8988T (cell line): ENCODE measurements at regions not wholly inside any gene's neighbourhood (a gene's known extent, or its start where the extent isn't known, plus 50 kb on each side); places are given as distances from the start of the nearest gene placed in this dataset.

Source experiments
- DNase-seq: peaks from one replicate; pipeline ENCODE4 v3.0.0; 2011

DNA sequence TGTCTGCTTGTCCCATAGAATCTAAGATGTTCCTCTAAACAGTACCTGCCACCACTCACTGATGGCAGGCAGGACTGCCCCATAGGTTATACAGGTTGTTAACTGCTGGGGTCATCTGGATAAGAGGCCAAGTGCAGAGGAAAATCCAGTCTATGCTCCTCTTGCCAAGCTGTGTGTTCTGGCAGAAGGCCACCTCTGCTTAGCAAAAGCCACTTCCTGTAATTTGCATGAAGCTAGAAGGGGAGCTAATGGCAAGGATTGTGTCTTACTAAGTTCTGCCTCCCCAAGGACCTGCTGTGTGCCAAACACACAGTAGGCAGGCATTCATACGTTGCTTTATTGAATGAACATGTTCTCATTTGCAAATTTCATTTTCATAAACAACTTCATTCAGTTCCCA lies 445.4 kb downstream of the BCL11B start:
- no peak for DNase-seq

DNA sequence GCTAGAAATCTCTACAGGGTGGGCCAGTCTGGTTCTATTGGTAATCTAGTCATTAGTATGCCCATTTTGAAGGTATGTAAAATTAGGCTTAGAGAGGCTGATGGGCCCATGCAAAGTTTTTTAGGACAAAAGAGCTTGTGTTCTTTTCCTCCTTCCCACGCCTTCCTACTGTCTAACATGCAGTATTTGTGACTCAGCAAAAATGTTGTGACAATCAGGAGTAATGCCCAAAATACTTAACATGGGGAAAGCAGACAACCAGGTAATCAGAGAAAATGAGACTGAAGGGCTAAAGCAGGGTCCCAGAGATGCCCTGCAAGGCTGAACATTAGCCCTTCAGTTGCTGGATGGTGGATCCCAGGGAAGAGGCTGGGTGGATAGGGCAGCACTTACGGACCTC lies 437.9 kb downstream of the BCL11B start:
- no peak for DNase-seq

DNA sequence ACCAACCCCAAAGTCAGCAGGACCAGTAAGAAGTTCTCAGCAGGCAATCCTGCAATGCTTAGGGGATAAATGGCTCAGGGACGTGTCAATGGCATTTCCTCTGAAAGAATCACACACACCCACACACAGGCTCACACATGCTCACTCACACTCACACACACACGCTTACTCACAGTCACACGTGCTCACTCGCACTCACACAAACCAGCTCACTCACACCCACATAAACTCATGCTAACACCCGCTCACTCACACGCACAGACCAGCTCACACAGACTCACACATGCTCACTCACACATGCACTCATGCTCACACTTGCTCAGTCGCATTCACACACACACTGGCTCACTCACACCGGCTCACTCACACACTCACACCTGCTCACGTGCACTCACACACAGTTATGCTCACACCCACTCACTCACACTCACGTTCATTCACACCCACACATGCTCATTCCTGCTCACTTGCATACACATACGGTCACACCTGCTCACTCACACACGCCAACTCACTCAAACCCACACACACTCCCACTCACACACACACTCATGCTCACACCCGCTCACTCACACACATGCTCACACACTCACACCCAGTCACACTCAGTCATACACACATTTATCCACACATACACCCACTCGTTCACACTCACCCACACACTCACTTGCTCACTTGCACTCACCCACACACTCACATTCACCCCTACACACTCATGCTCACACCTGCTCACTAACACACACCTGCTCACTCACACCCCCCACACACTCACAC lies 436.8 kb downstream of the BCL11B start:
- no peak for DNase-seq

DNA sequence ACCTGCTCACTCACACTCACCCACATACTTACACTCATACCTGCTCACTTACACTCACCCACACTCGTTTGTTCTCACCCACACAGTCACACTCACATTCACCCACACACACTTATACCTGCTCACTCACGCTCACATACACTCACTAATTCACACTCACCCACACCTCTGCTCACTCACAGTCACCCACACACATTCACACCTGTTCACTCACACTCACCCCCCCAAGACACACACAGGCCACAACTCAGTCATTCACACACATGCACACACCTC lies 436.2 kb downstream of the BCL11B start:
- DNase-seq, result no peak

DNA sequence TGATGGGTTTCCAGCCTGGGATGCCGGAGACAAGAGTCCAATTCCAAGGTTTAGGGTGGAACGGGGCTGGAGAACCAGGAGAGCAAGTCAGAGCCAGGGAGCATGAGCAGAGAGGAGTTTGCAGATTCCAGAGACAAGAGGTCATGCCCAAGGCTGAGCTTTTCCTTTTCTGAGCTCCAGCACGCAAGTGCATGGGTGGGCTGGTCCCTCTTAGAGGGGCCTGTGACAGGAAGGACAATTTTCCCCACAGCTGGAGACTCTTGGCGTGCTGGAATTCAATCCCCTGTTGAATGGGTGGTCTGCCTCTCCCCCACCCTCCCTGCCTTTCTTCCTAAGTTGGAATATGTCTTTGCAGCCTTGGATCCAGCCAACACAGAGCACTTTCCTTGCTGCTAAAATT lies 431.9 kb downstream of the BCL11B start:
- DNase-seq, result no peak

DNA sequence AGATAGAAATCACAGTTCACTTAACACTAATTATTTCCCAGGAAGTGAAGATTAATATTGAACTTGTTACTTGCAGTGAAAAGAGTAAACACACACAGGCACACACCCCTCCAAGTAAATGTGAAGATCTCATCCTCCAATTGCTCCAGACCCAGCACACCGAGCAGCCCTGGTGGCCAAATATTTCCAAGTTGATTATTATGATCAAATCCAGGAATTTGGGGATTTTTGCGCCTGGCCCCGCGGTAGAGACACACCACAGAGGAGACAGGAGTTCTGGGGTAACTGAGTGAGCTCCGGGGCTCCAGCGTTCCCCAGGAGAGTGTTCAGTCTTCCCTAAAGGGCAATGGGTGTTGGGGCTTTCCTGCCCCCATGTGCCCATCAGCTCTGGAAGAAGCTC lies 431.5 kb downstream of the BCL11B start:
- DNase-seq, result no peak

DNA sequence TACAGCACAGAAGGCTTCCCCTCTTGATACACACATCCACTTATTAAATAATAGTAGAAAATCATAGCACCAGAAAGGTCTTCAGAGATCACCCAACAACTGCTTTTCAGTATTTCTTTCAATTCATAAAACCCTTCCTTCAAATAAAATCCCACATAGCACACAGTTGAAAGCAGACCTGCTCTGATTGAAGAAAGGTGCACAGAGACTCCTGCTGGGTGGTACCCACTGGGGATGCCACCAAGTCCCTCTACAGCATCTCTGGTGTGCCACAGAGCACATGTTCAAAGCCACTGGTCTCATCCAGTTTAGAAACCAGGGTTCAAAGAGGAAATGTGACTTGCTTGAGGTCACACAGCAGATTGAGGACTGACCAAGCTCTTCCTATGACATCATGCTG lies 427.5 kb downstream of the BCL11B start:
- no peak for DNase-seq

GRCh38 chr14:98847521-98848468 lies 424.2 kb downstream of the BCL11B start:
- DNase-seq, result no peak

- DNase-seq, result no peak
These were observed 418.8 kb downstream of the BCL11B start for GRCh38 chr14:98853063-98853729.

GRCh38 chr14:98855926-98856715 lies 415.9 kb downstream of the BCL11B start:
- no peak for DNase-seq

- DNase-seq, result no peak
These were observed 413.8 kb downstream of the BCL11B start for GRCh38 chr14:98858158-98858557.

GRCh38 chr14:98858561-98858960 lies 413.4 kb downstream of the BCL11B start:
- no peak for DNase-seq

DNA sequence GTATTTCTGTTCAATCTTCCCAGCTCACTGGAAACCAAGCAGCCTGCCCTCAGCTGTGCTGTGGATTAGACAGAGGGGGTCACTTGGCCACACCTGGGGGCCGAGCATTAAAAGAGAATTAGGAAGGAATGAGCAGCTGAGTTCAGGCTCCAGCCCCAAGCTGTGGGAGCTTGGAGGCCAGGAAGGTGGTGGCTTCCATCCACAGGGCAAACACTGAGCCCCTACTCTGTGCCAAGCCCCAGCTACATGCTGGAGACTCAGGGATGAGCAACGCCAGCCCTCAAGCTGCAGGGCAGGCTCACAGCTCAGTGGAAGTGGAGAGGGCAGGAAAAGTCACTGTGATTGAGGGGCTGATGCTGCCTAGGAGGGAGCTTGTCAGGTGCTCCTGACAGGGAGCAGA lies 412.7 kb downstream of the BCL11B start:
- no peak for DNase-seq

GRCh38 chr14:98864211-98864610 lies 407.8 kb downstream of the BCL11B start:
- no peak for DNase-seq

DNA sequence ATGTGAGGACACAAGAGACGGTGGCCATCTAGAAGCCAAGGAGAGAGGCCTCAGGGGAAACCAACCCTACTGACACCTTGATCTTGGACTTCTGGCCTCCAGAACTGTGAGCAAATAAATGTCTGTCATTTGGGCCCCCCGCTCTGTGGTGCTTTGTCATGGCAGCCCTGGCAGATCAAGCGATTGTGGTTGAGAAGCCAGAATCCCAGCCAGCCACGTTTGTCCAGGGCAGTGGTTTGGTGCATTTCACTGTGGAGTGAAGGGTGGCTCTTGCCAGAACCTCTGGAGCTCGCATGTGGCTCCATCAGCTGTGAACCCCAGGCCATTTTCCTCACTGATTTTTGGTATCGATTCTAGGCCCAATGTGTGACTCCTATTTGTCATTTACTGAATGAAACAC lies 404.9 kb downstream of the BCL11B start:
- DNase-seq, result no peak

GRCh38 chr14:98867726-98868125 lies 404.3 kb downstream of the BCL11B start:
- no peak for DNase-seq

GRCh38 chr14:98868866-98869265 lies 403.1 kb downstream of the BCL11B start:
- no peak for DNase-seq

- no peak for DNase-seq
These were observed 400.2 kb downstream of the BCL11B start for GRCh38 chr14:98871796-98872195.

DNA sequence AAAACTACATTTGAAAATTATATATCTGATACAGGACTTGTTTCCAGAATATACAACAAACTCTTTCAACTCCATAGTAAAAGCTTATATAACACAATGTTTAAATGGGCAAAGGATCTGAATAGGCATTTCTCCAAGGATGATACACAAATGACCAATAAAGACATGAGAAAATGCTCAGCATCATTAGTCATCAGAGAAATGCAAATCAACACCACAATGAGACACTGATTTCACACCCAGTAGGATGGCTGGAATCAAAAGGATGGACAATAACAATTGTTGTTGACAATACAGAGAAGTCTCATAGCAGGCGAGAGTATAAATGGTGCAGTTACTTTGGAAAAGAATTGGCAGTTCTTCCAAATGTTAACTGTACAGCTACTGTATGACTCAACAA lies 394.9 kb downstream of the BCL11B start:
- DNase-seq, result no peak

DNA sequence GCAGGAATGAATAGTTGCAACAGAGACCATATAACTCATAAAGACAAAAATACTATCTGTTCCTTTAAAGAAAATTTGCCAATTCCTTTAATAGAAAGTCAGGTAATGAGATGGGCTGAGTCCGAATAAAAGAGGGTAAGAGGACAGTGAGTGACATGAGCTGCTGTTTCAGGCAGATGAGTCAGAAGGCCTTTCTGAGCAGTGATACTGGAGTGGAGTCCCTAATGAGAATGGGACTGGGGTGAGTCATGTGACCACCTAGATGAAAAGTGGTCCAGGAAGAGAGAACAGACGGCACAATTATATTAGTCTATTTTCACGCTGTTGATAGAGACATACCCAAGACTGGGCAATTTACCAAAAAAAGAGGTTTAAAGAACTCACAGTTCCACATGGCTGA lies 393.7 kb downstream of the BCL11B start:
- DNase-seq, result no peak

DNA sequence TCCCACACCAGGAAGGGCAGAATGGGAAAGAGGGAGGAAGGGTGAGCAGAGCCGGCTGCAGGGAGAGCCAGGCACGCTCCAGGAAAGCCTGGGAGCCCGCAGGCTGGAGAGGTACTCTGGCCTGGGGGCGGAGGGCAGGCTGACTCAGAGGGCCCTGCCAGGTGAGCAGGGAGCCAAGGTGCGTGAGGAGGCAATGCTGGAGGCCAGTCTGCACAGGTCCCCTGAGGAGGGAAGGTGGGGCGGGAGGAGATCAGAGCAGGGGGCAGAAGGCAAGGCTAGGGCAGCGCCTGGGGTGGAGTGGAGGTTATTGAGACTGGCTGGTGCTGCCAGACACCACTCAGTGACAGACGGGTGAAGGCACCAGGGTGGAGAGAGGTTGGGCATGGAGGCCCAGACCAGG lies 385.0 kb downstream of the BCL11B start:
- DNase-seq, result no peak

DNA sequence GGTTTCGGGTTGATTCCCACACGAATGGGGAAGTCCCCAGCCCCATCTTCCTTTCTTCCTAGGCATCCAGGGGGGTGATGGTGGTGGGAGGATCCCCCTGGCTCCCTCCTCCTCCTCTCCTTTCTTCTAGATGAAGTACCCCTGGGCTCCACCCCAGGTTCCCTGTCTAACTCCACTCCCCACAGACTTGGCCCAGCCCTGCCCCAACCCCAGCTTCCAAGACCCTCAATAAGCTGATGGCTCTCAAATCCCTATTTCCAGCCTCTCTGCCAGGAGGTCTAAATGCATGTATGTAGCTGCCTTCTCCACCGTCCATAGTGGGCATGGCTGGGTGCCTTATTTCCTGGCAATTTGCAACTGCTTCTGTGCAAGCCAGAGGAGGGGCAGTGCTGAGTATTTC lies 383.7 kb downstream of the BCL11B start:
- no peak for DNase-seq
